Ovary (tissue), 7 donors: ENCODE measurements at regions not wholly inside any gene's neighbourhood (a gene's known extent, or its start where the extent isn't known, plus 50 kb on each side); places are given as distances from the start of the nearest gene placed in this dataset.

Source experiments
- DNase-seq, 5 donors: peaks; one replicate each; pipeline ENCODE4 v3.0.0-alpha.2; 2019 to 2020
- H3K27ac ChIP-seq, 2 donors: fragments of 200-600 bp; one replicate each; pipeline versions ENCODE4 v1.5.1 to v1.8.0; 2019 to 2022
- H3K27me3 ChIP-seq: fragments of 200-600 bp; one replicate; pipeline ENCODE4 v1.8.0; 2022
- H3K36me3 ChIP-seq: fragments of 200-600 bp; sonication (generic); one replicate; pipeline ENCODE4 v1.5.1; 2019
- H3K4me1 ChIP-seq: one replicate; pipeline ENCODE4 v1.8.1; 2013; ENCODE audit warnings: mild to moderate bottlenecking, moderate library complexity; ENCODE audit not compliant: insufficient read depth
- H3K4me3 ChIP-seq: fragments of 200-600 bp; sonication (generic); one replicate; pipeline ENCODE4 v1.5.1; 2017
- H3K9me3 ChIP-seq, 2 donors: fragments of 200-600 bp in 1 of 2; sonication (generic) in 1 of 2; one replicate each; pipeline versions ENCODE4 v1.5.1 to v1.8.1; 2013 to 2019; ENCODE audit warnings: mild to moderate bottlenecking in 1 of 2, moderate library complexity in 1 of 2
- CTCF ChIP-seq, 3 donors: fragments of 450-650 bp in 2 of 3; fragments of 200-600 bp in 1 of 3; IDR thresholded peaks; one replicate each; pipeline versions ENCODE4 v1.5.1 to v1.8.0; 2016 to 2022; ENCODE audit warnings: antibody characterized with exemption in 3 of 3, mild to moderate bottlenecking in 1 of 3
- EP300 ChIP-seq: sonication (generic); formaldehyde crosslinking; IDR thresholded peaks from one replicate; pipeline ENCODE4 v1.6.1; 2017; ENCODE audit warnings: antibody characterized with exemption
- POLR2A ChIP-seq: fragments of 450-650 bp; IDR thresholded peaks from one replicate; pipeline ENCODE4 v1.6.1; 2017; ENCODE audit warnings: antibody characterized with exemption, mild to moderate bottlenecking, moderate library complexity
- WGBS, 3 donors: extraction: QIAGEN DNeasy Blood & Tissue Kit in 1 of 3; methylation state at CpG; one replicate each; pipeline versions ENCODE4 v1.1.5 to v1.1.7; 2013 to 2017; 5-methylcytosine and 5-hydroxymethylcytosine counted together
- intact Hi-C, 4 donors: fragments of 100-400 bp; cut with DNase I; formaldehyde crosslinking; loops; one replicate each; pipeline versions ENCODE4 v1.11.0 to v1.15.1; 2022 to 2023
- donor health status: DM: no; HTN: no; CAD: no; lungs with moderate emphysema.
- donor health status: DM: no; HTN: no; CAD: no.
- donor health status: Bipolar disorder and iron deficiency.
- donor health status: DM: no; HTN: no; CAD: no.
- donor health status: DM: yes; HTN: yes; CAD: no.

DNA sequence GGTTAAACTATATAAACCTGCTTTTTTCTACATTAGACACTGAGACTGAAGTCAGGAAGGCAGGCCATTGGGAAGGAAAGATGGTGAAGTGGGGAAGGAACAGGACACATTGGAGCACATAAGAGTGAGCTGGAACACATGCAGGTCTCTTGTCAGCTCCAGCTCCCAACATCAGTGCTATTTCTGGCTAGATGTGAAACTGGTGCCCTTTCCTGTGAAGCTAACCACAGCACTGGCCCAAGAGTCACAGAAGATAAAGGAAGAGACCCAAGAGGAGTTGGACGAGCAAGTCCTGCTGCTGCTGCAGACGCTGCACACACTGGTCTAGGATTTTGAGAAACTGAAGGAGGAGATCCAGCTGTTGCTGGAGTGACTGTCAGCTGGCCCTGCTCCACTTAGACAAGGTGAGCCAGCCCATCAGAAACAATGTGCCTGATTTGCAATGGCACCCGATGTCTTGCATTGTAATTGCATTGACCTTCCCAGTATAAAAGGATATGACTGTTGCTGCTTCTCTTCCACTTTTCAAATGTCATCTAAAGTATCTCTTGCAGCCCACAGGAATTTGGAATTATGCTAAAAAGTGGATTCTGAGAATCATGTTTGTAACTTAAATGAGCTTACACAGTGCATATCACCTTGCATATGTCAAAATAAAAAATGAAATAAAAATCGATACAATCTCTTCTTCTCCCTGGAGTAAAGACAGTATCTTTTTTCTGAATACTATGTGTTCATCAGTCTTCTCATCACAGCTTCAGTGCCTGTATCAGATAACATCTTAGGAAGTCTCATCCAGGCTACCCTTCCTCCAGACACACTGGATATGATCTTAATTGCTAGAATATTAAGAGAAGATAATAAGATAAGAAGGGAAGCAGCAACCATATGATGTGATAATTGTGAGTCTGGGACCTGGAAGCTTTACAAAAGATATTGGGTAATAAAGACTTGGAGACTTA, 230.7 kb upstream of the SPRY2 start:
- Histone ChIP-seq H3K4me3 (no peak overlapping the region), H3K36me3 (no peaks in the 10 kb centered on the region), H3K27me3 (no peaks in the 10 kb centered on the region), H3K27ac (no peak overlapping the region), H3K9me3 (no peaks in the 10 kb centered on the region), H3K4me1 (no peaks in the 10 kb centered on the region)
- no peak for DNase-seq
- TF ChIP-seq EP300 = no peak
- TF ChIP-seq POLR2A = no peak
- intact Hi-C loops = no loop called here
- 37 to 49% (median 43%) methylated on average over 4 of the region's 4 CpGs for WGBS, 3 donors

- Histone ChIP-seq H3K27ac (no peak overlapping the region), H3K27me3 (no peaks in the 10 kb centered on the region), H3K4me1 (no peaks in the 10 kb centered on the region), H3K4me3 (no peak overlapping the region), H3K36me3 (no peaks in the 10 kb centered on the region), H3K9me3 (no peaks in the 10 kb centered on the region)
- no peak for TF ChIP-seq POLR2A
- TF ChIP-seq CTCF (IDR thresholded peaks at IDR 0.05) = no peak
- no peak for TF ChIP-seq EP300
- intact Hi-C loops = no loop called here
- DNase-seq = no peak
- WGBS, 3 donors = 55 to 62% (median 57%) methylated on average over 4 of the region's 4 CpGs
Measured at GRCh38 chr13:80563439-80563838, 222.5 kb upstream of the SPRY2 start.

GRCh38 chr13:80562433-80563156, 221.7 kb upstream of the SPRY2 start:
- 83 to 89% (median 84%) methylated on average over 4 of the region's 4 CpGs for WGBS, 3 donors
- no peaks in the 10 kb centered on the region for H3K36me3 ChIP-seq
- H3K4me1 ChIP-seq = no peaks in the 10 kb centered on the region
- H3K4me3 ChIP-seq = no peak overlapping the region
- no peaks in the 10 kb centered on the region for H3K27me3 ChIP-seq
- H3K9me3 ChIP-seq = no peaks in the 10 kb centered on the region
- DNase-seq = no peak
- intact Hi-C loops = no loop called here
- TF ChIP-seq CTCF (IDR thresholded peaks at IDR 0.05) = no peak
- TF ChIP-seq POLR2A = no peak
- TF ChIP-seq EP300 = no peak
- H3K27ac ChIP-seq = no peak overlapping the region

GRCh38 chr13:80560609-80561008, 219.7 kb upstream of the SPRY2 start:
- no peaks in the 10 kb centered on the region for H3K36me3 ChIP-seq
- TF ChIP-seq EP300 (no peak), CTCF (IDR thresholded peaks at IDR 0.05) (no peak), POLR2A (no peak)
- intact Hi-C loops = no loop called here
- no peak overlapping the region for H3K4me3 ChIP-seq
- DNase-seq = no peak
- no peaks in the 10 kb centered on the region for H3K27me3 ChIP-seq
- H3K27ac ChIP-seq = no peak overlapping the region
- no peaks in the 10 kb centered on the region for H3K4me1 ChIP-seq
- no peaks in the 10 kb centered on the region for H3K9me3 ChIP-seq
